ENCODE measurements at regions not wholly inside any gene's neighbourhood (a gene's known extent, or its start where the extent isn't known, plus 50 kb on each side); places are given as distances from the start of the nearest gene placed in this dataset.

DNA sequence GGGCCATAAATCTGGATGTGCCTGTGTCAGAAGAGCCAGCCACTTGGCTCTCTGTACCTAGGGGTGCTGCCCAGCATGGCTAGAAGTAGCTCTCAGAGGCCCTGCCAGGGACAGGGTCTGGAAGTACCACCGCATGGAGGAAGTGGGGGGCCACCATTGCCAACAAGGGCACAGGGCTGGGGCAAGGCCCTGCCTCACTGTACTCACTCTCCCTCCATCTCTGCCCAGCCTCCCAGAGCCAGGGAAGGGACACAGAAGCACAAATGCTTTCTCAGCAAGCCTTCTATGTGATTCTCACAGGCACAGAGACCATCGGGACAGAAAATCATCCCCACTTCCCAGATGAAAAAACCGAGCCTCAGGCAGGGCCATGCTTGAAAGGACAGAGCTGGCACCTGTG, 138.1 kb downstream of the C5orf15 start:
- Mint-ChIP-seq H3K4me1 (ENCODE audit: low read depth) (peaks cover 5% of the 10 kb centered on the region), H3K27me3 (ENCODE audit: insufficient read depth) (peaks cover 11% of the 10 kb centered on the region), H3K4me3 (no peak overlapping the region), H3K27ac (no peak overlapping the region), H3K36me3 (ENCODE audit: low read depth) (no peaks in the 10 kb centered on the region), H3K9me3 (no peaks in the 10 kb centered on the region)
- DNase-seq (ENCODE audit: low spot score) = no peak
- intact Hi-C loops (cut with micrococcal nuclease) = no loop called here

GRCh38 chr5:133829786-133830185, 138.6 kb downstream of the C5orf15 start:
- H3K9me3 Mint-ChIP-seq = no peaks in the 10 kb centered on the region
- H3K4me3 Mint-ChIP-seq = no peak overlapping the region
- H3K4me1 Mint-ChIP-seq (ENCODE audit: low read depth) = peaks cover 9% of the 10 kb centered on the region
- no peaks in the 10 kb centered on the region for H3K36me3 Mint-ChIP-seq (ENCODE audit: low read depth)
- H3K27me3 Mint-ChIP-seq (ENCODE audit: insufficient read depth) = peaks cover 8% of the 10 kb centered on the region
- intact Hi-C loops (cut with micrococcal nuclease) = no loop called here
- no peak for DNase-seq (ENCODE audit: low spot score)
- H3K27ac Mint-ChIP-seq = no peak overlapping the region

- intact Hi-C loops (cut with micrococcal nuclease) = no loop called here
- no peaks in the 10 kb centered on the region for H3K9me3 Mint-ChIP-seq
- peaks cover 19% of the 10 kb centered on the region for H3K4me1 Mint-ChIP-seq (ENCODE audit: low read depth)
- H3K27me3 Mint-ChIP-seq (ENCODE audit: insufficient read depth) = peaks cover 3% of the 10 kb centered on the region
- H3K36me3 Mint-ChIP-seq (ENCODE audit: low read depth) = no peaks in the 10 kb centered on the region
- no peak overlapping the region for H3K4me3 Mint-ChIP-seq
- DNase-seq (ENCODE audit: low spot score) = no peak
- H3K27ac Mint-ChIP-seq = no peak overlapping the region
These were observed 139.7 kb downstream of the C5orf15 start for GRCh38 chr5:133828722-133829121.

DNA sequence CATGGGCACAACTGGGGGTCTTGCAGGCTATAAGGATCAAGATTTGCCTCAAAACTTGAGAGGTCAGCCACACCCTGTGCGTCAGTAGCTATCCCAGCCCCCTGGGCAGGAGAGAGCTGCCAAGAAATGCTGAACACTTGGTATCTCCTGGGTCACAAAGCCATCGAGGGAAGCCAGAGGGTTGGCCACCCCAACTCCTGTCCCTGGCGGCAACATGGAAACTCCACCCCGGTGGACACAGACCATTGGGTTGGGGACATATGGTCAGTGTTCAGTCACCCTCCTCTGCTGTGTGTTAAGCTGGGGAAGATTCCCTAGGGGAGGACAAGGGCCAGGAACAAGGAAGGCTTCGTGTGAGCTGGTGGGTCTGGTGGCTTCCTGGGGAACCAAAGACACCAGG, 140.6 kb downstream of the C5orf15 start:
- intact Hi-C loops (cut with micrococcal nuclease) = no loop called here
- H3K9me3 Mint-ChIP-seq = no peaks in the 10 kb centered on the region
- H3K4me1 Mint-ChIP-seq (ENCODE audit: low read depth) = peaks cover 19% of the 10 kb centered on the region
- no peak overlapping the region for H3K4me3 Mint-ChIP-seq
- H3K36me3 Mint-ChIP-seq (ENCODE audit: low read depth) = no peaks in the 10 kb centered on the region
- no peaks in the 10 kb centered on the region for H3K27me3 Mint-ChIP-seq (ENCODE audit: insufficient read depth)
- no peak overlapping the region for H3K27ac Mint-ChIP-seq
- no peak for DNase-seq (ENCODE audit: low spot score)

DNA sequence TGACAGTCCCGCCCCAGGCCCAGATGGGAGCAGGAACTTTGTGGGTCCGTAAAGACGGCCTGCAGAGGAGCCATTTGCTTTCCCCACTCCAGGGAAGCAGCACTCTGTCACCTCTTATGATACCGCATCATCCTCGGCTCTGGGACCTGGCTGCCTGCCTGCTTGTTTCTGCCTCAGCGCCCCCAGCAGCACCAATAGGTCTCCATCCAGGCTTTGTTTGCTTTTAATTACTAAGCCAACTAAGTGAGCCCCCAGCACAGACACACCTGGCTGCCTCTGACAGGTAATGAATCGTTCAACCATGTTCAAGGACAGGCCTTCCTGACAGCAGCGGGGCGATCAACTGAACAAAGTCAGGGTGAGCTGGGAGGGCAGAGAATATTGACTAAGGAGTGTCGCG, 141.4 kb downstream of the C5orf15 start:
- no peaks in the 10 kb centered on the region for H3K36me3 Mint-ChIP-seq (ENCODE audit: low read depth)
- intact Hi-C loops (cut with micrococcal nuclease) = no loop called here
- no peak overlapping the region for H3K4me3 Mint-ChIP-seq
- H3K27me3 Mint-ChIP-seq (ENCODE audit: insufficient read depth) = peaks cover 3% of the 10 kb centered on the region
- H3K4me1 Mint-ChIP-seq (ENCODE audit: low read depth) = peaks cover 19% of the 10 kb centered on the region
- DNase-seq (ENCODE audit: low spot score) = no peak
- H3K27ac Mint-ChIP-seq = no peak overlapping the region
- H3K9me3 Mint-ChIP-seq = no peaks in the 10 kb centered on the region

DNA sequence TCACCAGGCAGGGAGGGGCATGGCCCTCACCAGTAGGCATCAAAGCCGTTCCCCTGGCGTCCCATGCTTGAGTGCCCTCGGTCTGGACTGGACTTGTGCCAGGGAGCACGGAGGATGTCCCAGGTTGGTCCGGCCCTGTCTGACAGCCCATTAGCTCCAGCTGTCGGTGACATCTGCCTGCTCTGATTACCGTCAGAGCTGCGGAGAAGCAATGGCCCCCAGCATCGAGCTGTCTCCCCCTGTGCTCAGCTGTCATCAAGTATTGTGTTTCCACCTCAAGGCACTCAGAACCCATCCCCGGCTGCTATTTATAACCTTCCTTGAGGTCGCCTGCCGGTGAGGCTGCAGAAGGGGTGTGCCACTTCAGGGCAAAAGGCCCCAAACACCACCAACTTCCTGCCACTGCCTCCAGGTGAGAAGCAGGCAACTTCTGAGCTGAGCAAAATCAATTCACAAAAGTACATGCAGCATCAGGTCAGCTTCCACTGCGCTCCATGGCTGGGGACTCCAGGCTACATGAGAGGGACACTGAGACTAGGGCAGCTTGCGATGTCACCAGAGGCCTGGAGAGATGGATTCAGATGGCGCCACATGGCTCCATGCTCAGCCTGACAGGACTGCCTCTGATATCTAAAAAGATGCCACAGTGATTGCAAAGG, 142.7 kb downstream of the C5orf15 start:
- H3K4me1 Mint-ChIP-seq (ENCODE audit: low read depth) = peaks cover 25% of the 10 kb centered on the region
- DNase-seq (ENCODE audit: low spot score) = no peak
- H3K9me3 Mint-ChIP-seq = no peaks in the 10 kb centered on the region
- H3K27me3 Mint-ChIP-seq (ENCODE audit: insufficient read depth) = peaks cover 3% of the 10 kb centered on the region
- no peak overlapping the region for H3K27ac Mint-ChIP-seq
- no peaks in the 10 kb centered on the region for H3K36me3 Mint-ChIP-seq (ENCODE audit: low read depth)
- no peak overlapping the region for H3K4me3 Mint-ChIP-seq
- intact Hi-C loops (cut with micrococcal nuclease) = no loop called here

DNA sequence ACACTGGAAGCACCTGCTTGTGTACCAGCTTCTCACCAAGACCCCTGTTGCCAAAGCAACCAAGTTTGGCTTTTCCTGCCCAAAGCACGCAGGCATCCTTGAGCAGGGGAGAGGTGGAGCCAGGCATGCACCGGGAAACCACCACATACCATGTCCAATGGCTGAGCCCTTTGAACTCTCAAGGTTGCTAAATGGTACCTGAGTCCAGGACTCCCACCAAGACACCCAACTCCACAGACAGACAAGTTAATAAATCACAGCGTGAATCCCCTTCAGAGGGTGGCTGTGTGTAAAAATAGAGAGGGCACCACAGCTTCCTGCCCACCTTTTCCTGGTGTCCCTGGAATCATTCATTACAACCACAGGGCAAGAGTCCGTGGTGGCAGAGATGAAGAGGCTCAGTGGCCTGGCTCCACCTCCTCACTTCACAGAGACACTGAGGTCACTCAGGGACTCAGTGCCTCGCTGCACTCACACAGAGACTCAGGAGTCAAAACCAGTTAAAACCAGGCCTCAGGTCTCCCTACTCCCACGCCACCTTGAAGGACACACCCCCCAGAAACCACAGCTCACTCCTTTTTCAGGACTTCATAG, 143.7 kb downstream of the C5orf15 start:
- Mint-ChIP-seq H3K4me3 (no peak overlapping the region), H3K36me3 (ENCODE audit: low read depth) (no peaks in the 10 kb centered on the region), H3K27me3 (ENCODE audit: insufficient read depth) (peaks cover 3% of the 10 kb centered on the region), H3K9me3 (no peaks in the 10 kb centered on the region), H3K27ac (no peak overlapping the region), H3K4me1 (ENCODE audit: low read depth) (peaks cover 25% of the 10 kb centered on the region)
- intact Hi-C loops (cut with micrococcal nuclease) = no loop called here
- DNase-seq (ENCODE audit: low spot score) = no peak

DNA sequence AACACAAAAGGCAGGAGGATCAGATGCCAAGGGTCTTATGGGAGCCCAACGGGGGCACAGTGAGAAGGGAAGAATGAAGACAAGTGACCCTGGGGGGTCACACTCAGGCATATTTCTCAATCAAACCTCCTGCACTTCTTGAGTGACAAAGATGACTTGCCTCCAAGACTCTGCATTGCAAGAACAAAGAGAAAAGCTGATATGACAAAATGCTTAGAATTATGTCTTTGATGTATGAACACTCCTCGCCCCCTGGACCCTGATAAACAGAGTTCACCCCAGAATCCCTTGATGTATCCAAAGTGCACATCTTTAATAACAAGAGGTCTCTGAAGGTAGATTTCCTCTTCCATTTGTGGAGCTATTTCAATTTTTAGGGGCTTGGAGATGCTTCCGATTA, 146.5 kb downstream of the C5orf15 start:
- no peaks in the 10 kb centered on the region for H3K9me3 Mint-ChIP-seq
- no peak overlapping the region for H3K4me3 Mint-ChIP-seq
- H3K4me1 Mint-ChIP-seq (ENCODE audit: low read depth) = peaks cover 25% of the 10 kb centered on the region
- H3K27ac Mint-ChIP-seq = no peak overlapping the region
- H3K27me3 Mint-ChIP-seq (ENCODE audit: insufficient read depth) = peaks cover 11% of the 10 kb centered on the region
- intact Hi-C loops (cut with micrococcal nuclease) = no loop called here
- H3K36me3 Mint-ChIP-seq (ENCODE audit: low read depth) = no peaks in the 10 kb centered on the region
- DNase-seq (ENCODE audit: low spot score) = no peak

DNA sequence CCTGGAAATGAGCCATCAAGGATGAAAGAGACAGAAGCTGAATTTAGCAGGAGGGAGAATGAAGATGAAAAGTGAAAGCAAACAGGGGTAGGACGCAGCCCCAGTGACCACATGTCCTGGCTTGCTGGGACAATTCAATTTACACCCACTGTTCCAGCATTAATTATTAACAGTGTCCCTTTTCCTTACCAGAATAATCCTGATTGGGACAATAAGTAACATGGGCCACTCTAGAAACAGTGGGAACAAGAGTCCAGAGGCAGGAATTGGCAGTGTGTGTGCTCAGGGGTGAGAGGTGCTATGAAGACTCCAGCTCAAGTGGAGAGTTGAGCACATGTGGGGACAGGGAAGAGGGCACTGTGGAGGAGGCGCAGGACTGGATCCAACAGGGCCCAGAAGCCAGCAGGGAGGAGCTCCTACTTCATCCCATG, 147.1 kb downstream of the C5orf15 start:
- Mint-ChIP-seq H3K4me3 (no peak overlapping the region), H3K27ac (no peak overlapping the region), H3K27me3 (ENCODE audit: insufficient read depth) (peaks cover 11% of the 10 kb centered on the region), H3K4me1 (ENCODE audit: low read depth) (peaks cover 25% of the 10 kb centered on the region), H3K36me3 (ENCODE audit: low read depth) (no peaks in the 10 kb centered on the region), H3K9me3 (no peaks in the 10 kb centered on the region)
- intact Hi-C loops (cut with micrococcal nuclease) = no loop called here
- DNase-seq (ENCODE audit: low spot score) = no peak

GRCh38 chr5:133820507-133820906, 147.9 kb downstream of the C5orf15 start:
- no peak for DNase-seq (ENCODE audit: low spot score)
- peaks cover 21% of the 10 kb centered on the region for H3K4me1 Mint-ChIP-seq (ENCODE audit: low read depth)
- intact Hi-C loops (cut with micrococcal nuclease) = no loop called here
- peaks cover 11% of the 10 kb centered on the region for H3K27me3 Mint-ChIP-seq (ENCODE audit: insufficient read depth)
- H3K36me3 Mint-ChIP-seq (ENCODE audit: low read depth) = no peaks in the 10 kb centered on the region
- no peak overlapping the region for H3K4me3 Mint-ChIP-seq
- H3K9me3 Mint-ChIP-seq = no peaks in the 10 kb centered on the region
- no peak overlapping the region for H3K27ac Mint-ChIP-seq

DNA sequence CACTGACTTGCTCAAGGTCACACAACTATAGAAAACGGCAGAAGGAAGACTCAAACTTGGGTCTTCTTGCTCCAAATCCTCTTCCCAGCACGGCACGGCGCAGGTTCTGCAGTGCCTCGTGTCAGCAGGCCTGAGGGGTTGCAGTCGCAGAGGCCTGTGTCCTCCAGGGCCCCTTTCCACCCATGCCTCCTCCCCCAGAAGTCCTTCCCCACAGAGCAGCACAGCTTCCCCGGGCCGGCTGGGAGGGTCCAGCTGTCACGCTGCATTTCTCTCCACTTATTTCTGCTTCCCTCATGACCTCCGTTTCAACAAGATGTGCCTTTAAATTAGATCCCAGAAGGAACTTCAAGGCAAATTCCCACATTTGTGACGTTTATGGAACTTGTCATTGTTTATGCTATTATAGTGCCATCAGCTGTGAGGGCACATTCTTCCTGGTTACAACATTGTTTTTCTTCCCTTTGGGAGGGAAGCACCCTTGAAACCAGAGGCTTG, 148.4 kb downstream of the C5orf15 start:
- peaks cover 12% of the 10 kb centered on the region for H3K27me3 Mint-ChIP-seq (ENCODE audit: insufficient read depth)
- intact Hi-C loops (cut with micrococcal nuclease) = no loop called here
- no peaks in the 10 kb centered on the region for H3K9me3 Mint-ChIP-seq
- no peak overlapping the region for H3K27ac Mint-ChIP-seq
- no peak overlapping the region for H3K4me3 Mint-ChIP-seq
- H3K4me1 Mint-ChIP-seq (ENCODE audit: low read depth) = peaks cover 18% of the 10 kb centered on the region
- DNase-seq (ENCODE audit: low spot score) = no peak
- no peaks in the 10 kb centered on the region for H3K36me3 Mint-ChIP-seq (ENCODE audit: low read depth)

DNA sequence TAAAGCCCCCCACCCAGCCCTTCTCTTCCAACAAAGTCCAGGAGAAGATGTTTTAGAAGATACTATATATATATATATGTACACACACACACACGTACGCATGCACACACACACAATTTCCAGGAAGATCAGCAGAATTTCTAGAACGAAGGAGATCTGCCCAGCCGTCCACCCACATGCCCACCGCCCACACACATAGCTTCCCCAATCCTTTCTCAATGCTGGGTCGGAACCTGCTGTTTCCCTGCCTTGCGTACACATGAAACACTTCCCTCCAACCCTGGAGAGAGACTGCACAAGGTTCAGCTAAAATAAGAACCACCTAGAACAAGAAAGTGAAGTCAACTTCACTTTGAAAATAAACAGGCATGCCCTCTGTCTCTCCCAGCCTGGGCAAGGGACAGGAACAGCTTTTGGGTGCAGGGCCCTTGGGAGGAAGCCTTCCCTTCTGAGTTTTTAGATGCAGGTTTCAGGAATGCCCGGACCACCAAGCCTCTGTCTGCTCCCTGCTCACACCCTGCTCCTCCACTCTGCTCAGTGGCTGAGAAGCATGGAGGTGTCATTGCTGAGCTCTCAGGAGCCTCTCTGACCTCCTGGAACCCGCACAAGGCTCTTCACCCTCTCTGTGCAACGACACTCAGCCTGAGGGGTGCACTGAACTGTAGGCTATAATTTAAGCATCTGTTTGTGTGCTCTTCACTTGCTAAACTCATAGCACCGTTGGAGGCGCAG, 149.4 kb downstream of the C5orf15 start:
- no peak for DNase-seq (ENCODE audit: low spot score)
- no peak overlapping the region for H3K4me3 Mint-ChIP-seq
- H3K9me3 Mint-ChIP-seq = no peaks in the 10 kb centered on the region
- intact Hi-C loops (cut with micrococcal nuclease) = no loop called here
- H3K27me3 Mint-ChIP-seq (ENCODE audit: insufficient read depth) = peaks cover 15% of the 10 kb centered on the region
- H3K36me3 Mint-ChIP-seq (ENCODE audit: low read depth) = no peaks in the 10 kb centered on the region
- H3K4me1 Mint-ChIP-seq (ENCODE audit: low read depth) = peaks cover 12% of the 10 kb centered on the region
- no peak overlapping the region for H3K27ac Mint-ChIP-seq

DNA sequence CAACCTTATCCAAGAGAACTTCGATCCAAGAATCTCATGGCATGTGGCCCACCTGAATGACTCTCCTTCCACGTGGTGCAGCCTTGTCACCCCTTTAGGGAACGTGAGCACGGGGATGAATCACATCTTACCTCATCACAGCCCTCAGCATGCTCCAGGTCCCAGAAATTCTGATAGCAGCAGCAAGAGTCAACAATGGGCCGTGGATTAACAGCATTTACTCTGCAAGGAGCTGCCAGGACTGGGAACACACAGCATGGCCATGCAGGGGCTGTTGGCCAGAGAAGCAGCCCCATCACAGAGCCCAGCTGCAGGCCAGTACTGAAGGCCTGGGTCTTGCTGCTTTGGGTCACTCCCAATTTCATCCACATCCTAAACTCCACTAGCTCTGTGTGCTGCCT, 150.4 kb downstream of the C5orf15 start:
- no peak for DNase-seq (ENCODE audit: low spot score)
- Mint-ChIP-seq H3K27ac (no peak overlapping the region), H3K27me3 (ENCODE audit: insufficient read depth) (peaks cover 15% of the 10 kb centered on the region), H3K4me1 (ENCODE audit: low read depth) (peaks cover 13% of the 10 kb centered on the region), H3K9me3 (no peaks in the 10 kb centered on the region), H3K36me3 (ENCODE audit: low read depth) (no peaks in the 10 kb centered on the region), H3K4me3 (no peak overlapping the region)
- intact Hi-C loops (cut with micrococcal nuclease) = no loop called here

Measured in activated T-helper 1 cell treated with anti-CD3 and anti-CD28 coated beads, Interleukin-12 subunit alpha, Interleukin-12 subunit beta, Interleukin-2, Interleukin-4 antibody, amounts not matched to agents 30 ng/mL and 10 ng/mL and 1 ng/mL, durations not matched to agents 14 hours and 24 hours and 36 hours (primary cell).